H1 (cell line): ENCODE measurements at regions not wholly inside any gene's neighbourhood (a gene's known extent, or its start where the extent isn't known, plus 50 kb on each side); places are given as distances from the start of the nearest gene placed in this dataset.

Experiments used
- CTCF ChIA-PET: fragments of 300-600 bp; sonication (Branson Sonifier 250); formaldehyde crosslinking; loops from one replicate; lab custom pipeline; 2021; ENCODE audit not compliant: partially characterized antibody; lab: Charles Lee
- POLR2A ChIA-PET: fragments of 300-600 bp; sonication (Branson Sonifier 250); formaldehyde crosslinking; loops from one replicate; lab custom pipeline; 2021; ENCODE audit warnings: inconsistent platforms; ENCODE audit not compliant: partially characterized antibody; lab: Charles Lee
- DNase-seq, 2 experiments: peaks; one replicate each; pipeline versions ENCODE4 v3.0.0 to v3.0.0-alpha.2; 2010 to 2022; ENCODE audit warnings: low spot score in 2 of 2, low read depth in 1 of 2, mixed read lengths in 1 of 2
- FAIRE-seq: peaks from 2 replicates; lab custom pipeline; 2011; peaks lifted over from hg19 to GRCh38; lab: Jason Lieb, UNC
- H2AFZ ChIP-seq: 2 replicates; pipeline ENCODE4 v1.8.1; 2012; ENCODE audit warnings: low read length, inconsistent platforms
- H2AK5ac ChIP-seq: 2 replicates; pipeline ENCODE4 v1.6.1; 2013; ENCODE audit warnings: low read depth, low read length
- H2BK120ac ChIP-seq: replicated peaks from 2 replicates; pipeline ENCODE3; 2013; ENCODE audit warnings: low read depth, low read length, inconsistent platforms
- H2BK12ac ChIP-seq: 2 replicates; pipeline ENCODE4 v1.6.1; 2013; ENCODE audit warnings: low read depth, low read length
- H2BK15ac ChIP-seq: 2 replicates; pipeline ENCODE4 v1.6.1; 2013; ENCODE audit warnings: low read length
- H2BK20ac ChIP-seq: 2 replicates; pipeline ENCODE4 v1.6.1; 2013; ENCODE audit warnings: low read length
- H2BK5ac ChIP-seq: 2 replicates; pipeline ENCODE4 v1.6.1; 2013; ENCODE audit warnings: low read depth, low read length
- H3K14ac ChIP-seq: 2 replicates; pipeline ENCODE4 v1.6.1; 2013; ENCODE audit warnings: inconsistent platforms; ENCODE audit not compliant: insufficient read length
- H3K18ac ChIP-seq: 2 replicates; pipeline ENCODE4 v1.6.1; 2013; ENCODE audit warnings: low read length; ENCODE audit errors: extremely low read depth
- H3K23ac ChIP-seq: 2 replicates; pipeline ENCODE4 v1.6.1; 2013; ENCODE audit warnings: inconsistent platforms; ENCODE audit not compliant: insufficient read length
- H3K23me2 ChIP-seq: 2 replicates; pipeline ENCODE4 v1.6.1; 2013; ENCODE audit warnings: low read depth, low read length
- H3K27ac ChIP-seq: 2 replicates; pipeline ENCODE4 v1.6.1; 2011; ENCODE audit warnings: low read depth, low read length, inconsistent platforms
- H3K27me3 ChIP-seq, 4 experiments: replicated peaks in 1 of 4; 1 replicate in 1 of 4; 2 replicates in 3 of 4; pipeline versions ENCODE4 v1.6.1 to v1.8.1; 2011 to 2013; ENCODE audit warnings: low read length in 3 of 4, mild to moderate bottlenecking in 3 of 4, inconsistent platforms in 2 of 4, mixed read lengths in 2 of 4, moderate library complexity in 1 of 4; ENCODE audit not compliant: control insufficient read depth in 3 of 4, insufficient read depth in 3 of 4; ENCODE audit errors: extremely low read depth in 1 of 4
- H3K36me3 ChIP-seq, 4 experiments: 2 replicates each; pipeline versions ENCODE4 v1.6.1 to v1.8.1; 2011 to 2013; ENCODE audit warnings: mild to moderate bottlenecking in 4 of 4, low read length in 3 of 4, moderate library complexity in 2 of 4, control low read depth in 1 of 4, inconsistent platforms in 1 of 4; ENCODE audit not compliant: insufficient read depth in 4 of 4, control insufficient read depth in 2 of 4
- H3K4ac ChIP-seq: replicated peaks from 2 replicates; pipeline ENCODE3; 2013; ENCODE audit warnings: low read length, low read depth, mixed read lengths, inconsistent platforms; ENCODE audit not compliant: insufficient read length
- H3K4me1 ChIP-seq, 4 experiments: replicated peaks in 1 of 4; 1 replicate in 1 of 4; 2 replicates in 3 of 4; pipeline versions ENCODE4 v1.6.1 to v1.8.1; 2011 to 2013; ENCODE audit warnings: low read length in 3 of 4, inconsistent platforms in 2 of 4, mixed read lengths in 1 of 4; ENCODE audit not compliant: insufficient read depth in 4 of 4, control insufficient read depth in 3 of 4
- H3K4me2 ChIP-seq, 2 experiments: 2 replicates each; pipeline versions ENCODE4 v1.6.1 to v1.8.1; 2011 to 2013; ENCODE audit warnings: low read depth in 2 of 2, low read length in 2 of 2, control low read depth in 1 of 2, inconsistent platforms in 1 of 2, mild to moderate bottlenecking in 1 of 2; ENCODE audit not compliant: insufficient read depth in 1 of 2
- H3K4me3 ChIP-seq, 4 experiments: fragments of 200-600, 300-600 bp in 1 of 4; sonication (generic), shearing (Covaris generic), sonication (Bioruptor Twin) in 1 of 4; 2 replicates each; pipeline versions ENCODE4 v1.5.1 to v1.8.1; 2011 to 2016; ENCODE audit warnings: low read length in 4 of 4, low read depth in 3 of 4, control low read depth in 2 of 4, inconsistent platforms in 2 of 4, mild to moderate bottlenecking in 2 of 4, mixed read lengths in 1 of 4, moderate library complexity in 1 of 4; ENCODE audit not compliant: insufficient read depth in 2 of 4; ENCODE audit errors: extremely low read depth in 1 of 4
- H3K56ac ChIP-seq: replicated peaks from 2 replicates; pipeline ENCODE3; 2013; ENCODE audit warnings: low read depth, mild to moderate bottlenecking, mixed read lengths, low read length, inconsistent platforms; ENCODE audit not compliant: insufficient read length
- H3K79me1 ChIP-seq: 2 replicates; pipeline ENCODE4 v1.6.1; 2013; ENCODE audit warnings: low read depth, low read length, control low read depth
- H3K79me2 ChIP-seq, 2 experiments: 2 replicates each; pipeline versions ENCODE4 v1.6.1 to v1.8.1; 2012 to 2013; ENCODE audit warnings: low read length in 2 of 2, mild to moderate bottlenecking in 2 of 2, inconsistent platforms in 1 of 2; ENCODE audit not compliant: insufficient read depth in 2 of 2, control insufficient read depth in 1 of 2
- H3K9ac ChIP-seq, 4 experiments: replicated peaks in 1 of 4; 1 replicate in 1 of 4; 2 replicates in 3 of 4; pipeline versions ENCODE4 v1.6.1 to v1.8.1; 2011 to 2013; ENCODE audit warnings: low read depth in 3 of 4, low read length in 3 of 4, control low read depth in 2 of 4, mild to moderate bottlenecking in 2 of 4, moderate library complexity in 2 of 4, inconsistent platforms in 1 of 4; ENCODE audit errors: extremely low read depth in 1 of 4
- H3K9me3 ChIP-seq, 2 experiments: 2 replicates each; pipeline versions ENCODE4 v1.6.1 to v1.8.1; 2012 to 2013; ENCODE audit warnings: mild to moderate bottlenecking in 2 of 2, moderate library complexity in 2 of 2, control low read depth in 1 of 2, inconsistent platforms in 1 of 2, low read depth in 1 of 2, low read length in 1 of 2, mixed read lengths in 1 of 2; ENCODE audit not compliant: insufficient read depth in 2 of 2
- H4K20me1 ChIP-seq, 2 experiments: replicated peaks in 1 of 2; 2 replicates each; pipeline versions ENCODE3 to v1.8.1; 2011 to 2013; ENCODE audit warnings: inconsistent platforms in 2 of 2, low read length in 2 of 2, mild to moderate bottlenecking in 1 of 2; ENCODE audit not compliant: insufficient read depth in 2 of 2, control insufficient read depth in 1 of 2
- H4K5ac ChIP-seq: 2 replicates; pipeline ENCODE4 v1.6.1; 2013; ENCODE audit warnings: low read length, low read depth, mixed read lengths, inconsistent platforms; ENCODE audit not compliant: insufficient read length
- H4K8ac ChIP-seq: 2 replicates; pipeline ENCODE4 v1.8.0; 2013; ENCODE audit warnings: mild to moderate bottlenecking, moderate library complexity, low read length, inconsistent platforms; ENCODE audit not compliant: insufficient read depth; ENCODE audit errors: extremely low read depth
- H4K91ac ChIP-seq: replicated peaks from 2 replicates; pipeline ENCODE3; 2013; ENCODE audit warnings: low read length, mixed read lengths, inconsistent platforms; ENCODE audit not compliant: insufficient read length
- CHD2 ChIP-seq: IDR thresholded peaks from 2 replicates; pipeline ENCODE4 v1.6.1; 2012; ENCODE audit warnings: low read length, improper control_type of control experiment
- FOSL1 ChIP-seq: IDR thresholded peaks from 2 replicates; pipeline ENCODE4 v1.6.1; 2011; ENCODE audit warnings: mild to moderate bottlenecking, low read depth, low read length, moderate library complexity; ENCODE audit not compliant: insufficient read depth
- NRF1 ChIP-seq: IDR thresholded peaks from 2 replicates; pipeline ENCODE4 v1.6.1; 2011; ENCODE audit warnings: mild to moderate bottlenecking, low read depth, low read length, improper control_type of control experiment
- RAD21 ChIP-seq, 2 experiments: IDR thresholded peaks in 1 of 2; conservative IDR thresholded peaks in 1 of 2; 2 replicates each; pipeline ENCODE4 v1.6.1; 2011; ENCODE audit warnings: low read depth in 2 of 2, low read length in 2 of 2, improper control_type of control experiment in 1 of 2, inconsistent platforms in 1 of 2, mild to moderate bottlenecking in 1 of 2, moderate library complexity in 1 of 2
- SP4 ChIP-seq: IDR thresholded peaks from 2 replicates; pipeline ENCODE4 v1.6.1; 2012; ENCODE audit warnings: low read length, inconsistent platforms
- USF2 ChIP-seq: IDR thresholded peaks from 2 replicates; pipeline ENCODE4 v1.6.1; 2011; ENCODE audit warnings: low read length, improper control_type of control experiment
- WGBS, 2 experiments: shearing (Covaris generic) in 1 of 2; methylation state at CpG; one replicate each; pipeline versions ENCODE4 v1.1.6 to v1.1.7; 2013 to 2015; ENCODE audit warnings: low lambda C conversion rate in 2 of 2, mixed read lengths in 2 of 2, inconsistent platforms in 1 of 2, low coverage in 1 of 2, missing lambda C conversion rate in 1 of 2; ENCODE audit not compliant: insufficient replicate concordance in 2 of 2, insufficient coverage in 1 of 2, insufficient read length in 1 of 2; ENCODE audit errors: extremely low coverage in 1 of 2, missing lambda C conversion rate in 1 of 2; 5-methylcytosine and 5-hydroxymethylcytosine counted together

DNA sequence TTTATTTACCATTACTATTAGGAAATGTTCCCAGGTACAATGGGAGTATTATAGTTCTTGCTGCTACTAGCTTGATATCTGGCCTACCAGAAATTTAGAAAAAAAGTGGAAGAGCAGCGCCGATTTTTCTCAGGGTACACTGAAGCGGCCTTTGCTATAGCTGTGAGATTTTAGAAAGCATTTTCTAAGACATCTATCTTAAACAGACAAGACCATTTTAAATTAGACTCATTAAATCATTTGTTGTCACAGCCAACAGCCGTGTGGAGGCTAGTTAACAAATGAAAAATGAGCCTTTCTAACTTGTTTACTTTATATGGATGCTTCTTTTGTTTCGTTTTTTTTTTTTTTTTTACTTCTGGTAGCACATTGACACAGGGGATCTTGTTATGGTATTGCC is 183.2 kb upstream of the ZRANB2 start:
- POLR2A ChIA-PET: no interaction called here
- 87% methylated on average over 5 of the region's 5 CpGs; no CpG with 5 or more reads in 1 of the 2 experiments for WGBS, 2 experiments
- no peak overlapping the region for H2BK5ac ChIP-seq

More for the DNA sequence above, 183.2 kb upstream of the ZRANB2 start:
- Histone ChIP-seq H2AFZ (no peak overlapping the region), H3K18ac (no peak overlapping the region), H2BK15ac (no peak overlapping the region), H3K56ac (no peak overlapping the region), H3K23ac (no peak overlapping the region), H3K9ac (no peak overlapping the region), H2BK20ac (no peak overlapping the region), H3K36me3 (no peaks in the 10 kb centered on the region), H4K5ac (no peak overlapping the region), H3K4me1 (no peaks in the 10 kb centered on the region), H3K79me1 (no peaks in the 10 kb centered on the region), H2BK120ac (no peak overlapping the region), H3K23me2 (no peaks in the 10 kb centered on the region), H3K9me3 (no peaks in the 10 kb centered on the region), H2BK12ac (no peak overlapping the region), H3K14ac (no peak overlapping the region), H2AK5ac (no peak overlapping the region), H3K79me2 (no peaks in the 10 kb centered on the region), H3K27ac (no peak overlapping the region), H4K91ac (no peak overlapping the region), H3K4ac (no peak overlapping the region), H4K8ac (no peak overlapping the region), H3K4me2 (no peak overlapping the region), H4K20me1 (no peaks in the 10 kb centered on the region), H3K4me3 (no peak overlapping the region), H3K27me3 (no peaks in the 10 kb centered on the region)
- DNase-seq: no peak
- CTCF ChIA-PET: interaction anchor here (0.8 kb wide), 1 partner anchor 108 kb away, joined by 3 read pairs; no protein-coding TSS in a partner anchor
- no peak for TF ChIP-seq SP4
- TF ChIP-seq USF2: no peak
- TF ChIP-seq FOSL1: no peak
- TF ChIP-seq RAD21 (IDR thresholded peaks at IDR 0.05 in 1 of 2, conservative IDR thresholded peaks at IDR 0.05 in 1 of 2; ENCODE audit: low read depth in 2 of 2, low read length in 2 of 2): no peak
- no peak for TF ChIP-seq CHD2
- no peak for TF ChIP-seq NRF1
- no peak for FAIRE-seq
